ENCODE measurements at regions not wholly inside any gene's neighbourhood (a gene's known extent, or its start where the extent isn't known, plus 50 kb on each side); places are given as distances from the start of the nearest gene placed in this dataset.
"Not testable (repeated sequence)": the region's sequence is repeated elsewhere in the genome, so short reads cannot be mapped to it uniquely, and the experiment has no call there.

GRCh38 chr6:81138236-81138635 lies 614.2 kb downstream of the TENT5A start:
- DNase-seq: no peak

GRCh38 chr6:81130969-81131368 lies 621.5 kb downstream of the TENT5A start:
- DNase-seq: no peak

- DNase-seq: no peak
These were observed 622.4 kb downstream of the TENT5A start for GRCh38 chr6:81130061-81130460.

- DNase-seq: no peak
These were observed 623.8 kb downstream of the TENT5A start for GRCh38 chr6:81128671-81129070.

- no peak for DNase-seq
These were observed 626.3 kb downstream of the TENT5A start for GRCh38 chr6:81126150-81126549.

- DNase-seq: no peak
These were observed 632.2 kb downstream of the TENT5A start for GRCh38 chr6:81120280-81120679.

- DNase-seq: no peak
These were observed 646.5 kb downstream of the TENT5A start for GRCh38 chr6:81105998-81106397.

GRCh38 chr6:81098109-81098814 lies 654.2 kb downstream of the TENT5A start:
- DNase-seq: no peak

- not testable (repeated sequence) for DNase-seq
These were observed 656.0 kb downstream of the TENT5A start for GRCh38 chr6:81096464-81096863.

GRCh38 chr6:81093051-81093450 lies 659.4 kb downstream of the TENT5A start:
- no peak for DNase-seq

- no peak for DNase-seq
These were observed 664.3 kb downstream of the TENT5A start for GRCh38 chr6:81088145-81088544.

GRCh38 chr6:81086991-81087390 lies 665.5 kb downstream of the TENT5A start:
- DNase-seq: no peak

GRCh38 chr6:81085431-81085790 lies 667.1 kb downstream of the TENT5A start:
- DNase-seq: no peak

GRCh38 chr6:81084776-81085430 lies 667.6 kb downstream of the TENT5A start:
- DNase-seq: no peak

GRCh38 chr6:81075974-81076373 lies 676.5 kb downstream of the TENT5A start:
- DNase-seq: peak in 8 of 51 donors; percentile 1 to 36 (median 2)

GRCh38 chr6:81073318-81073717 lies 679.2 kb downstream of the TENT5A start:
- DNase-seq: no peak

GRCh38 chr6:81071121-81071520 lies 681.4 kb downstream of the TENT5A start:
- no peak for DNase-seq

GRCh38 chr6:81067057-81067456 lies 685.4 kb downstream of the TENT5A start:
- no peak for DNase-seq

- DNase-seq: no peak
These were observed 688.6 kb downstream of the TENT5A start for GRCh38 chr6:81063891-81064290.

GRCh38 chr6:81054036-81054435 lies 698.4 kb downstream of the TENT5A start:
- no peak for DNase-seq

GRCh38 chr6:81051952-81052351 lies 700.5 kb downstream of the TENT5A start:
- no peak for DNase-seq

GRCh38 chr6:81049425-81050042 lies 702.9 kb downstream of the TENT5A start:
- no peak for DNase-seq

- peak in 1 of 51 donors; percentile 0 for DNase-seq
These were observed 721.1 kb downstream of the TENT5A start for GRCh38 chr6:81031416-81031815.

Measured in hypothalamus (tissue), 51 donors.